Choroid plexus epithelial cell (primary cell): ENCODE measurements at regions not wholly inside any gene's neighbourhood (a gene's known extent, or its start where the extent isn't known, plus 50 kb on each side); places are given as distances from the start of the nearest gene placed in this dataset.

Source experiments
- DNase-seq: peaks from one replicate; pipeline ENCODE4 v3.0.0-alpha.2; 2010; ENCODE audit warnings: low read depth
- H3K4me3 ChIP-seq: 2 replicates; pipeline ENCODE4 v1.5.1; 2011; ENCODE audit warnings: low read depth, mild to moderate bottlenecking, control low read depth, low read length, moderate library complexity
- CTCF ChIP-seq: conservative IDR thresholded peaks from 2 replicates; pipeline ENCODE4 v1.5.1; 2011; ENCODE audit warnings: low read depth, mild to moderate bottlenecking, control low read depth, inconsistent platforms, low read length, moderate library complexity

GRCh38 chr3:139735191-139735590 is 57.4 kb upstream of the NMNAT3 start:
- TF ChIP-seq CTCF = no peak
- no peak overlapping the region for H3K4me3 ChIP-seq
- no peak for DNase-seq

- no peak for DNase-seq
- TF ChIP-seq CTCF = no peak
- no peak overlapping the region for H3K4me3 ChIP-seq
These were observed 55.0 kb upstream of the NMNAT3 start for GRCh38 chr3:139732729-139733128.

GRCh38 chr3:139729300-139729699 is 51.5 kb upstream of the NMNAT3 start:
- no peak for TF ChIP-seq CTCF
- no peak for DNase-seq

GRCh38 chr3:139728414-139728813 is 50.6 kb upstream of the NMNAT3 start:
- peak; percentile 23 for DNase-seq
- TF ChIP-seq CTCF = no peak
- no peak overlapping the region for H3K4me3 ChIP-seq

More at GRCh38 chr3:139729300-139729699, 51.5 kb upstream of the NMNAT3 start:
- H3K4me3 ChIP-seq = no peak overlapping the region
